HG03342 (cell line): ENCODE measurements at regions not wholly inside any gene's neighbourhood (a gene's known extent, or its start where the extent isn't known, plus 50 kb on each side); places are given as distances from the start of the nearest gene placed in this dataset.

Source experiments
- ATAC-seq: cut with Tn5 transposase; IDR thresholded peaks from one replicate; pipeline ENCODE4 v1.9.1; 2021; ENCODE audit warnings: mild to moderate bottlenecking, moderate library complexity; ENCODE audit not compliant: unreplicated experiment

DNA sequence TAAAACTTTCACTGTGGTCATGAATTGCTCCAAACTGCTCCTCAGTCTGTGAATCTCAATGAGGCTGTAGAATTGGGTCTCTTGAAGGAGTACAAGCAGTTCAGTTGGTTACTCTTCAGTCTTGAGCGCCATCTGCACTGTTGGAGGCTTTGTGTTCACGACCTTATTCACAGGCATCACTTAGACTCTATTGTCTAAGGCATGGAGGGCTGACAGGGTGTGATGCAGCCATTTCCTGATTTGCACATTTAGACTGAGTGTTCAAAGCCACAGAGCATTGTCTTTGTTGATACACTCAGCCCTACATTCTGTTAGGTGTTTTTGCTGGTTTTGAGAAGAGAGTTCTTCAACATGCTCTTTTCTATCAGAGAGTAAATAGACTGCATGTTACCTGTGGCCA lies 355.9 kb upstream of the RIOK2 start:
- no peak for ATAC-seq

GRCh38 chr5:97541864-97542263 lies 358.8 kb upstream of the RIOK2 start:
- ATAC-seq: no peak

- ATAC-seq: no peak
Measured at GRCh38 chr5:97542469-97542868, 359.4 kb upstream of the RIOK2 start.

- ATAC-seq: no peak
Measured at GRCh38 chr5:97543166-97543565, 360.1 kb upstream of the RIOK2 start.

DNA sequence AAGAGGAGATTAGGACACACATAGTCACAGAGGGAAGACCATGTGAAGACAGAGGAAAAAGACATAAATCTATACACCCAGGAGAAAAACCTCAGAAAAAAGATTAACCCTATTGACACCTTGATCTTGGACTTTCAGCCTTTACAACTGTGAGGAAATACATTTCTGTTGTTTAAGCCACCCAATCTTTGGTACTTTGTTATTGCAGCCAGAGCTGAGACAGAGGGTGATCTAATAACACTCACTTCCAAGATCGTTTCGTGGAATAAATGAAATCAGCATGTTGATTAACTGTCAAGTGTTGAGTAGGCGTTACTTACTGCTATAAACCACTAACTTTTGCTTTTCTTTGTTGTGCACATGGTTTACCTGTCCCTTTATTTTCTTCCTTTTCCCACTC lies 361.2 kb upstream of the RIOK2 start:
- ATAC-seq: no peak

DNA sequence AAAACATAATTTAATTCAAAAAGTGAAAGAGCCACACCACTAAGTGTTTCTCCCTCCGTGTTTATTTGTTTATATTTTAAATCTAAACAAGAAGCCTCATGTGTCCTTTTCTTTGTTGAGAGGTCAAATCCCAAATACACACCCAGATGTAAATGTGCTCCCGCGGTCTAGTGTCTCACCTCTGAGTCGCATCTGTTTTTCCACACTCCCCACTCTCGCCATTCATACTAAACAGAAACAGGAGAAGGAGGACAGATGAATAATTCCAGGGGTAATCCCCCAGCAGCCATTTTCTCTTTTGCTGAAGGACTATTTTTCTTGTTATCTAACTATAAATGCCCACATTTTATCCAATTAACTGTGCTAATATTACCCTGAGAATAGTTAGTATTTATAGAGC lies 361.6 kb upstream of the RIOK2 start:
- no peak for ATAC-seq

DNA sequence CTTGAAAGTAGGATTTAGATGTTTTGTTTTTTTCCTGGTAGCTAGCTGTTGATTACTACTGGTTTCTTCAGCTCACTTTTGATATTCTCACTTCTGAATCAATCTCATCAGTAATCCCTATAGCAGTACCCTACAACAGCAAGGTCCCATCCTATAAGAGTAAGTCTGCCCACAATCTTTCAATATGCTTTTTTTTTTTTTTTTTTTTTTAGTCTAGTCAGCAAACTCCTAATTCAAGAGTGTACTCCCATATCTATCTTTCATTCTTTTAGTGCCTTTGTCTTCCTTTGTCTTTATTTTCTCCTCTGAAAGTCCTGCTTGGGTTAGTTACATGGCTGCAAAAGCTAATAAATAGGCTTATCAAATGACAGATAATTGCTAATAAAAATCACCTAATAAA lies 362.4 kb upstream of the RIOK2 start:
- no peak for ATAC-seq

DNA sequence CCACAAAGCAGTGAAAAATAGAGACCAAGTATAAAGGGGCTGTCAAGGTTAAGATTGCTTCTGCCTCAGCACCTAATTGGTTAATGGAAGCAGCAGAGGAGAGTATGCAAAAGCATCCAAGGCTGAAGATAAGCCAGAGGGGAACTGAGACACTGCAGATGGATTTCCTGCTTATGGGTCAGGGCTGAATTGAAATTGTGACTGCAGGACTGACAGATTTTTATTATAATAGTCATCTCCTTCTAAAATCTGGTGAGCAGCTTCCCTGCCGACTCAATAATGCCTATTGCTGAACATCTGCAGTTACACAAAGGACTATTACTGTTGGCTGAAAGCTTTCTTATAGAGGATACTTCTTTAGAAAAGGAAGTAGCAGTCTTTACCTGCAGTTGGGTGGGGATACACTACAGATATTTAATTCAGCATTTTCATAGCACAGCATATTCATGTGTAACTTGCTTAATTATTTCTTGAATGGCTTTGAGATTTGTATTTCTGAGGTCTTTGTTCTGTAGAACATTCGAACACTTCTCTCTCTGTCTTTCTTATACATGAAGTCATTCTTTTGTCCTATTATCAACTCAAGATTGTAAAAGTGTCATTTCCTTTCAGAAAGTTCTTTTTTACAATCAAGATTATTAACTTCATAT lies 363.0 kb upstream of the RIOK2 start:
- no peak for ATAC-seq

- ATAC-seq: no peak
Measured at GRCh38 chr5:97547430-97547829, 364.4 kb upstream of the RIOK2 start.

- peak; percentile 86 for ATAC-seq
Measured at GRCh38 chr5:97547999-97548738, 365.1 kb upstream of the RIOK2 start.

GRCh38 chr5:97548739-97549080 lies 365.7 kb upstream of the RIOK2 start:
- no peak for ATAC-seq

- no peak for ATAC-seq
Measured at GRCh38 chr5:97549496-97549895, 366.4 kb upstream of the RIOK2 start.

DNA sequence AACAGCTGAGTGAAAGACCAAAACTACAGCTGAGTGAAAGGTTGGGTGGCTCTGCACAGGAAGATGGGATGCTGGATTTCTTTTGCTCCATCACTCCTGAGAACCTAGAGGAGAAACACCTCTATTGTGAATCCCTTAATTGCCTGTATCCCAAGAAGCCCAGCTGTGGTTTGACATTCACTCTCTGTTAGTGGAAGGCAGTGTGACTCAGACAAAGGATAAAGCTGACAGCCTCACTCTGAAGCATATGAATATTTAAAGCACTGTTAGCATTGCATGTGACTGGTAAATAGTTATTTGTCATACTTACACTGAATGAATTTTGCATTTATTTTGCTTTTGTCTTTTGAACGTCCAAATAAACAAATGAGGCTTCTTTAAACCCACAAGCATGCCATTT lies 367.1 kb upstream of the RIOK2 start:
- ATAC-seq: no peak

GRCh38 chr5:97550818-97551217 lies 367.8 kb upstream of the RIOK2 start:
- no peak for ATAC-seq

- no peak for ATAC-seq
Measured at GRCh38 chr5:97553604-97554452, 370.8 kb upstream of the RIOK2 start.

DNA sequence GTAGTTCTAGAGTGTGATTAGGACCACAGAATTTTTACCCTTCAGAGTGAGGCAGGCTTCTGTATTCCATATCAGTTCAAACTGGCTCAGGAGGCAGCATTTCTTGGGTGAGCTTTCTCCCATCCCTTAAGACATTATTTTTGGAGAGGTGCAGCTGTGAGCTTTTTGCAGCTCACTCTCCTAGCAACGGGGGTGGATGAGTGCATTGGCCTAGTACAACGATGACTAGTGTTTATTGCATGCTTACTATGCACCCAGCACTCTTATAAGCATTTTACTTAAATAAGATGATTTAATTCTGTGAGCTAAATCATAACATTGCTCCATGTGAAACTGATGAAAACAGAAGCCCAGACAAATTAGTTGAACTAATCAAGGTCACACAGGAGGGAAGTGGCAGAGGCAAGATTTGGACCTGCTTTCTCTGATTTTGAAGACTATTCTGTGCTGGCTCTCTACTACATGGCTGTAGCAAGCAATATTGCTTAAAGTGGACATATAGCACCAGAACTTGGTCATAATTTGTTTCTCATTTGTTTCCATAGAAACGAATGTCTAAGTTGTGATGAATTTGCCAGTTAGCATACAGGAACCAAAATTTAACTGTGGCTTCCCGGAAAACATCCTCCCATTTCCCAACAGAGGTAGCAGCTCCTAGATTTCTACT lies 372.1 kb upstream of the RIOK2 start:
- no peak for ATAC-seq

DNA sequence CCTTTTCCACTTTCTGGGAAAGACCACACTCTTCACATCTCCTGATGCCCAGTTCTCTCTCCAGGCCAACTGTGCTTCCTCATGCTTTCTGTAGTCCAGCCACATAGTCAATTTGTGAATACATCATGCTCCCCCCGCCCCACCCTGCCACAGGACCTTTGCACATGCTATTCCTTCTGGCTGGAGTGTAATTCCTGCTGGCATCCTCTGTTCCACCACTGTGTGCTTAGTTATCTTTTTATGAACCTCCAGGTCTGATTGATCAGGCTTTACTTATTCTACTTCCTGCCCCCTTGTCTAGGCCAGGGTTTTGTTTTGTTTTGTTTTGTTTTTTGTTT lies 372.6 kb upstream of the RIOK2 start:
- ATAC-seq: no peak

GRCh38 chr5:97559827-97560598 lies 377.0 kb upstream of the RIOK2 start:
- ATAC-seq: no peak

GRCh38 chr5:97560599-97560993 lies 377.5 kb upstream of the RIOK2 start:
- ATAC-seq: no peak

DNA sequence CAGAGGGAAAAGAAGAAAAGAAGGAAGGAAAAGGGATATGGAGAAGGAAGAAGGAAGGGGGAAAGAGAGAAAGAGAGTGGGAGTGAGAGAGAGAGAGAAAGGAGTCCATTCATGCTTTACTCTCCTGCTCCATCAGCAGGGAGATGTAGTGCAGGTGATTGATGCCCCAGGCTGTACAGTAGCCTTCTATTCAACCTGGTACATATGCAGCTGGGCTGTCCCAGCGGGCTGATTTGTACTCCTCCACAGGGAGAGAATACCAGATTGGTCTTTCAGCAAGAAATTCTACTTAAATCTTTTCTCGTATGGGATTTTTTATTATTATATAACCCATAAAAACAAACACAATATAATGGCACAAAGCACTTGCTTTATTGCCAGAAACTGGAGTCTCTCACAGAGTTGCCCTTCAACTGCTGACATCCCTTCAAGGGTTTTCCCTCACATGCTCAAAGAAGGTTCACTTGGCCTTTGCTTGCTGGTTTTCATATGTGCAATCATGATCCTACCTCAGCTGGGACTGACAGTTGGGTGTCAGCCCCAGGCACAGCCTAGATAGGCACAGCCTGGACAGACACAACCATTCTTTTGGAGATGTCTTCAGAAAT lies 380.1 kb upstream of the RIOK2 start:
- no peak for ATAC-seq
